Pons (tissue), 1 donor: ENCODE measurements at regions not wholly inside any gene's neighbourhood (a gene's known extent, or its start where the extent isn't known, plus 50 kb on each side); places are given as distances from the start of the nearest gene placed in this dataset.
"Not testable (repeated sequence)": the region's sequence is repeated elsewhere in the genome, so short reads cannot be mapped to it uniquely, and the experiment has no call there.

ENCODE experiments used
- DNase-seq: peaks from one replicate; pipeline ENCODE4 v3.0.0-alpha.2; 2016; ENCODE audit warnings: low spot score

DNA sequence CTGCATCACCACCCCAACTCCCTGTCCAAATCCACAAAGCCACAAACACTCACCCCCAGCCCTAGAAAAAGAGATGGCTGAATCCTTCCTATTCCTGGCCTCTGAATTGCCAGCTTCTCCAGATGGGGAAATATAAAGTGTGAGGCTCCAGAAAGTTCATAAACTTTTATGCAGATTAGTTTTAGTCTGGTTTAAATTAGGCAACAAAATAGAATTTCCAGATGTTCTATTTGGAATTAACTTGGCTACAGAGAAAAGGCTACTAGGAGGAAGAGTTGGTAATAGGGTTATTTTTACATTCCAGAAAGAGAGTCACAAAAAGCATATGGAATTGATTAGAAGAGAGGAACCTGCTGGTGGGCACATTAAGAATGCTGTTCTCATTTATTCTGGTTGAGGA is 56.0 kb downstream of the EN1 start:
- DNase-seq = no peak

DNA sequence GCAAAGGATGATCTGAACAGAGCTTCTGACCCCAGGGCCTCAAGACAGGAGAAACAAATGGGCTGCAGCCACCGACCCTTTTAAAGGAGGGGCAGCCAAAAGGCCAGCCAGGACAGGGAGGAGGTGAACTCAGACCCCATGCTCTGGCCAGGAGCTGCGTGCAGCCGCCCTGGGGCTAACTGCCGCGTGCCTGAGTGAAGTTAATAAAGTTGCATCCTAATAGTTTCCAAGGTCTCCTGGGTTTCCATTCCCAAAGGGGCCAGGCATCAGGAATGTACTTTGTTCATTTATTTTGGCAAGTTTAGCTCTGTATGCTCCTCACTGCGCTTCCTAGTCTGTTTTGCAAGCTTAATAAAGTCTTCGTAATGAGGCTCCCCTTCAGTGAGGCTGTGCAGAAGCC is 60.7 kb downstream of the EN1 start:
- no peak for DNase-seq

DNA sequence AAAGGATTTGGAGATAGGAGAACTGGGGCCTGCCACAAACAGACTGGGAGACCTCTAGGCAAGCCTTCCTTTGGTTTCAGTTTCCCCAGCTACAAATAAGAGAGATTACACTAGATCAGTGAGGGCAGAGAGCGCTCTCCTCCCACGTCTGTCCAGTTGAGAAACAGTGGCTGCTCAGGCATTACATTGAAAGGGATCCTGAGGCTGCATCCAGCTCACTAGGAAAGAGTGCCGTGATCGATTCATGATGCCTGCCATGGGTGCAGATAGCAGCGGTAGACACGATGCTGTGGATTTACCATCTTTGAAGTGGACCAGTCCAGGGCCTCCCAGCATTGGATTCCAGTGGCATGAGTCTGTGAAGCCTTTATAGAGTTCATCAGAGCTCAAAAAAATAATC is 62.6 kb downstream of the EN1 start:
- no peak for DNase-seq

DNA sequence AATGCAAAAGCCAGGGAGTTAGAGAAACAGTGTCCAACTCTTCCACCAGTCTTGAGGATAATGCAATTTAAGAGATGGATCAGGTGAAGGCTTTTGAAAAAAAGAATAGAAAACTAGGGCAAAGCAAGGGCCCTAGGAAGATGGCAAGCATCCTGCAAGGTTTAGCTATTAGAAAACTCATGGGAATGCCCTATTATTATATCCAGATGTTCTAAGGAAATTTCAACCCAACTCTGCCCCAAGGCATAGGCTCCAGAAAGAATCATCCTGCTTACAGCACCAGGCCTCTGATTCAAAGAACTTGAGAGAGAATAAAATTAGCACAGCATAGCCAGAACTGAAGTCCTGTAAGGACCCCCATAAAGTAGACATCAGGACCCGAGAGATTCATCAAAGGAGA is 68.1 kb downstream of the EN1 start:
- DNase-seq = no peak

DNA sequence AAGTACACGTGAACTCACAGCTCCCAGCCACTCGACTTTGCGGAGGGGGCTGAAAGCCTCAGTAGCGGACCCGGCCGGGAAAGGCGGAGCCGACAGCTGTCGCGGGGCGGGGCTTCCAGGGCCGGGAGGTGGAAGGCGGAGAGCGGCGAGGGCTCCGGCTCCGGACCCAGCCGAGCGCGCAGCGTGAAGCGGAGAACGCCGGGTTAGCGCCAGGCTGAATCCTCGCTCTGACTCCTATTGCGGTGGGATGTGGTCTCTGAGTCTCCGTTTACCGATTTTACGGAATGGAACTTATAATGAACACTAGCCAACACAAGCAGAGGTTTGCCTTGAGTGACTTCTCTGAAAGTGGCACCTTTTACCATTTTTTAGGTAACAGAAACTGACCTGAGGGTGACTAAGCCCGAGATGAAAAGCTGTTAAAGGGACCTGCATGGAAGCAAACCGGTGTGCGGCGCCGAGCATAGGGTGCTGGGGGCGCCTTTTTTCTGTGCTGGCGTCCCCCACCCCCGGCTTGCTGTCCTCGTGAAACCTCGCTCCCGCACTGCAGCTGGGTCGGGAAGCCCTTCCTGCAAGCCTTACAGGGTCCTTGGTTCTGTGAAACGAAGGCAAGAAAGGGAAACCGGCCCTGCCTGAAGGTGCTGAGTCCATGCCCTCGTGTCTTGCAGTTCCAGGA is 72.9 kb downstream of the EN1 start:
- no peak for DNase-seq

DNA sequence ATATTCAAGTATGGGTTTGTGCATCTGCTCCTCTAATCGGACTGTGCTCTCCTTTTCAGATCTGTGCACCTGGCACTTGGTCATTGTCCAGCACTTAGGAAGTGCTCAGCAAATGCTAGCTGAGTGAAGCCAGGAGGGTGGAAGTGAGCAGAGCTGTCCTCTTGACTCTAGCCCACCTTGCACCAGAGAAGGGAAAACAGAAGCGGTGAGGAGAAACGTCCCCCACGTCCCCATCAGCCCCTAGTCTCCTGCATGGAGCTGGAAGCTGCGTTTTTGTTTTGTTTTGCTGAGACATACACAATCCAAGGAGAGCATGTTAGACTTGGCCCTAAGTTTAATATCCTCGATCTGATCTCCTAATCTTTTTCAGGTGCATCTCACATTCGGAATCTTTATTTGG is 73.6 kb downstream of the EN1 start:
- no peak for DNase-seq

DNA sequence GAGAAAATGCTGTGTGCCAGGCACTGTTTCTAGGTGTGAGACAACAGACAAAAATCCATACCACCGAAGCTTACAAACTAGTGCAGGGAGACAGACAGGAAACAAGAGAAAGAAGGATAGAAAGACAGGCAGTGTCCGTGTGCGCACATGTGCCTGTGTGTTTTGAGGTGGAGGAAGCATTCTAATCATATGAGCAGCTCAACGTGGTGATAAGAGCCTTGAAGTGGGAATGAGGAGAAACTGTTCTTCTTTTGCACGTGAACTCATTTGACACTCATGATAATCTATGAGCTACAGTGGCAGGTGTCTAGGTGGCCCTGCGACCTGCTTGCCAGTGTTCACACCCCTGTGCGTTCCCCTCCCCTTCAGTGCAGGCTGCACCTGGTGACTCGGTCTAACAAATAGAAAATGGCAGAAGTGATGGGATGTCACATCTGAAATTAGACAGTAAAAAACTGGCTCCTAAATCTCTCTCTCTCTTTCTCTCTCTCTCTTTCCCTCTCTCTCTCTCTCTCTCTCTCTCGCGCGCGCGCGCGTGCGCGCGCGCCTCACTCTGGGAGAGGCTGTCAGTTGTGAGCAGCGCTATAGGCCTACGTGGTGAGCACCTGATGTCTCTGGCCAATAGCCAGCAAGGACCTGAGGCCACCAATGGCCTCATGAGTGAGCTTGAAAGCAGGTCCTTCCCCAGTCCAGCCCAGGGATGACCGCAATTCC is 74.8 kb downstream of the EN1 start:
- no peak for DNase-seq

DNA sequence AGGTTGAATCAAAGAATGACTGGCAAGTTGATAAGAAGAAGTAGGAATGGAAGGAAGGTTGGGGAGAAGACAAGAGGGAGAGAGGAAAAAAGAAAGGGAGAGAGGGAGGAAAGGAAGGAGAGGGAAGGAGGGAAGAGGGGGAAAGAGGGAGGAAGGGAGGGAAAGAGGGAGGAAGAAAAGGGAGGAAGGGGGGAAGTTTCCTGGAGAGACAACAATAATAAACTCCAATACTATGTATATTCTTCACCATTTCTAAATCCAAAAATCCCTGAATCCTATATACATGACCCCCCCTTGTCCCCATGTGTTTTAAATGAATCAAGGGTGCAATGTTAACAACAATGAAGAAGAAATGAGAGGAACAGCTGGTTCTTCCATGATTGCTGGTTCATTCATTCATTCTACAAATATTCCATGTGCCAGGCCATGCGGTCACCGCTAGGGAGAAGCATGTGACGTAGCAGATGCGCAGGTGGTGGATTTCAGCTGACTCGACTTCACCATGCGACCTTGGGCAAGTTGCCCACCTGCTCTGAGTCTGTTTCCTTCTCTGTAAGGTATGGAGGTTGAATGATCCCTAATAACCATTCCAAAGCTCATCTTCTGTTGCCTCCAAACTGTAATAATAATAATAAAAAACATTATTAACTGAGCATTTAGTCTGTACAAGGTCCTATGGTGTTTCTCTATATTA is 77.6 kb downstream of the EN1 start:
- DNase-seq = no peak

DNA sequence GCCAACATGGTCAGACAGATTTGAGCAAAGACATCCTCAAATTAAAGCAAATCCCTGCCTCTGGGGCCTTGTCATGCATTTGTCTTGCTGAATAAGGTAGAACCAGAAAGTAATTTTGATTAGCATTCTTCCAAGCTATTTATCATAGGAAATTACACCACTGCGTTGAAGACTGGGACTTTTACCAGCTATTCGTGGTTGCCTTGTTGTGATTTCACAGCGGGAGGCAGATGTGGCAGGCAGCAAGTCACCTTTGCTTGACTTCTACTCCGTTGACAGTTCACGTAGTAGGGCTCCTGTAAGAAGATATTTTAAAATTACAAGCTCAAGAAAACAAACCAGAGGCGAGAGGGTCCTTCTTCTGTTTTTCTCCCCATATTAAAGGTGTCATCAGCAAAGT is 80.6 kb downstream of the EN1 start:
- DNase-seq = no peak

DNA sequence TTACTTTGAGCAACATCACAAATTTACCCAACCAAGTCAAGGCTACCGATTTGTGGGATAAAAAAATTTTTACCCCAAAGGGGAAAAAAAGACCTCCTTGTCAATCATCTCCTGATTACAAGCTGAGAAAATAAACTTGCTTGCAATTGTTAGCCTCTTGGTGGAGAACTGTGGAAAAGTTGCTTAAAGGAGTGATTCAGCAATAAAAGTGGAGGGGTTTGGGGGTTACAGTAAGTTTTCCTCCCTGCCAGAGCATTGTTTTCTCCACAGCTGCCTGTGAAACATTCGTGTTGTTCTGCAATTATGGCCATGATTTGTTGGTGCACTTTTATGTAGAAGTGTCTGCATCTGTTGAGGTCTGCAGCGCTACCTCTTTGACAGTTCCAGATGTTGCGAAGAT is 82.6 kb downstream of the EN1 start:
- no peak for DNase-seq

DNA sequence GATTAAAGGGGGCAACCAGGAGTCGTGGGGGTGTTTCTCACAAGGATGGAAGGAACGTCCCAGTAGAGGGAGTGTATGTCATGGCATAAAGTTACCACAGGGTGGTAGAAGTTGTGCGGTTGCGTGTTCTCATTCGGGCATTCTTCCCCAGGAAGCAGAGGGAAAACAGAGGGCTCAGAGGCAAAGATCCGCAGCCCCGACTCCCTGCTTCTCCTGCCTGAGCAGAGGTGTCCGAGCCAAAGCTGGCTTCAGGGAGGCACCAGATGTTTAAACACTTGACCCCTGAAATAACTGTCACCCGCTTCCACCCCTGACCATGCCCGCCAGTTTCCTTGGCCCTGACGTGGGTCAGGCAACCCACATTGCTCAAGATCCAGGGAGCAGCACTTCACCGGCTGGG is 83.7 kb downstream of the EN1 start:
- DNase-seq = peak; percentile 26

DNA sequence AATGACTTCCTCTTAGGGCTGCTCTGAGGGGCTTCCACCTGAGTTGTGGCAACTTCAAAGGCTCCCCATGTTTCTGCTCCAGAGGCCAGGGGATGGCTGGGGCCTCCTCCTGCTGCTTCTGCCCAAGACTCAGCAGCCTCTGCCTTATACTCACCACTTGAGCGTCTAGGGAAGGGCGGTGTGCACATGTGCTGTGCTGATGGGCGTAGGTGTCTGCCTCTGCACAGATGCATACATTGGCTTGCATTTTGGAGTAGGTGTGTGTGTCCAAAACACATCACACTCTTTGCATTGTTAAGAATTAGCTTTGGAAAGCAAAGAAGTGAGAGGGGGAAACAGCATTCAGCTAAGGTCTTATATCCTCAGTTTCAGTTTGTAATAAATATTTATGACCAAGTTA is 85.2 kb downstream of the EN1 start:
- DNase-seq = no peak

DNA sequence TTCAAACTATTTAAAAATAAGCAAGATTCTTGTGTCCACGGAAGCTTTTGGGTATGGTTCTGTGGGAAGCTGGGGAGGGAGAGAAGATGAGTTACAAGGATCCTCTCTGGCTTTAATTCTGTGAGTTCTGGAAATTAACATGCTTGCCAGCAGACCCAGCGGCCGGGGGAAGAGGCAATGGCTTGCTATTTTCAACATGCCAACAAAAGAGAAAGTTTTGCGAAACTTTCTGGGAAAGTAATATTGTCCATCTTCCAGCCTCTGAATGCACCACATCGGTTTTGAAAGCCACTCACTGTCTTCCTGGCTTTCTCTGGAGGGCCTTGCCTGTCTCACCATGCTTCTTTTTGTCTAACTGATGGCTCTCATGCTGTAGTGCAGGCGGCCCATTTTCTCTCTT is 85.7 kb downstream of the EN1 start:
- DNase-seq = no peak

DNA sequence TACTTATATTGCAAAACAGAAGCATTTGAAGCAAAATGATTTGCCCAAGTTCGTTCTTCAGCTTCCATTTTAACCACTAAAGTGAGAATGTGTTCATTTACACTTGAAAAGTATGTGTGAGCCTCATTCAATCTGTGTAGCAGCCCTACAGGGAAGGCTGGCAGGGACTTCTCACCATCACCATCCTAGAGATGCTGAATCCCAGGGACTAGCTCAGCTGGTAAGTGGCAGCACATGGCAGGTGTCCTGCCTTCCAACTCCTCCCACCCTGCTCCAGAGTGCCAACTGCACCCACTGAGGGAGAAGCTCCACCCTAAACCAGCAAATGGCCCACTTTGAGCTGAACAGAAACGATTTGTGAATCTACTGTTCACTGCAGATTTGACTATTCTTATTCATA is 91.5 kb downstream of the EN1 start:
- DNase-seq = no peak

DNA sequence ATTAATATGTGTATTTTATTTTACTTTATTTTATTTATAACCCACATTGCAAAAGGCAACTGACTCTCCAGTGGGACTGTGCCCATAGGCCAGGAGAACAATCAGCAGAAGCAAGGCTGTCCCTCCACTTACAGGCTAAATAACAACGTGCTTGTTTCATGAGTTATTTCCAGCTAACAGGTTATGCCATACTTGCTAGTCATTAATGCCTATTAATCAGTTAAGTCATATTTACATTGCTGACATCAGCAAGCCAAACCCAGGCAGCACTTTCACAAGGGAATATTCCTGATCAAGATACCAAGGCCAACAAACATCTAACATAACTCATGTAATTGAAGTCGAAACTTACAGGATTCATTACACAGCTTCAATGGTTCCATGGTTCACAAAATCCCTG is 92.1 kb downstream of the EN1 start:
- DNase-seq = no peak

DNA sequence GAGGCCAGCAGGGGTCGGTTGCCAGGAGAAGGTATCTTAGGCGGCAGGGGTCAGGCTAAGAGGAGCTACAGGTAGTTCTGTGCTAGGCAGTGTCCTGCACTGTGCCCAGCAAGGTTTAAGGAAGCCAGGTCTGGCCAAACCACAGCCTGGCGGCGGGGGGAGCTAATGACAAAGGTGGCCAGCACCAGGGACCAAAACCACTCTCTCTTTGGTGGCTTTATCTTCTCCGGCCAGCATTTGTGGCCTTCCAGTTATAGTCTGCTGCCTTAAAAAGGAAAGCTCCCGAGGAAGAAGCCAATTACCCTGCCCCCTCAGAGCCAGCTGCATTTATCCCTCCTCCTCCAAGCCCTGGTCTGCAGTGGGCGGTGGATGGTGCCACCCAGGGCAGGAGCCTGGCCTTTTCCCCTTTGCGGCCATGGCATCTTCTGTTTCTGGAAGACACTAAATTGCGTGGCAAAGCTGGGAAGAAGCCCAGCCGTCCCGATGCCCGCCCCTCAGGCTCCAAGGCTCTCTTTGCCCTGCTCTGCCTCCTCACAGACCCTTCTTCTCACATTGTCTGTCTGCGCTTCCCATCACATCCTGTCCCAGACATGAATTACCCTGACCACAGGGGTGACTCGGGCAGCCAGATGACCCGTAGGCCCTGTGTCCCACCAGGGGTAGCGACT is 94.6 kb downstream of the EN1 start:
- no peak for DNase-seq

DNA sequence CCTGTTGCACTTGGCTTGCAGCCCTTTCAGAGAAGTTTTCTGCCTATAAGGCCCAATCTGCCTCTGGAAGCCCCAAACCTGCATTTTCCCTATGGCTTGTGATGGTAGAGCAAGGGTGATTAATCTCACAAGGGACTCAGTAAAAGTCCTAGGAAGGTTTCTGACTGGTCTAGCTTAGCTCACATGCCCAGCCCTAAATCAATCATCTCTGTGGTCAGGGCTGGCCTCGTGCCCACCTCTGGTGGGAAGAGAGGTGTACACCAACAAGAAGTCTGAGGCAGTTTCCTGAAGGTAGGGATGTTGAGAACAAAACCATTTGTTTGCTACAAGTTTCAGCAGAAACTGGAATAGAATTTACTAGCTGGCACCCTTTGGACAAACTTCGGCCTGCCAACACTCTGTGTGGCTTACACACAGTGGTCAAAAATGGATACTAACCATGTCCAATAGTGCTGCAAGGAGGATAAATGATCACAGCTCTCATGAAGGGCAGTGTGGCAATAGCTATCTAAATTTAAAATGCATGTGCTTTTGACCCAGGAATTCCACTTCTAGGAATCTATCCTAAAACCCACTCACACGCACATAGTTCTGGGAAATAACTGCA is 96.4 kb downstream of the EN1 start:
- no peak for DNase-seq

DNA sequence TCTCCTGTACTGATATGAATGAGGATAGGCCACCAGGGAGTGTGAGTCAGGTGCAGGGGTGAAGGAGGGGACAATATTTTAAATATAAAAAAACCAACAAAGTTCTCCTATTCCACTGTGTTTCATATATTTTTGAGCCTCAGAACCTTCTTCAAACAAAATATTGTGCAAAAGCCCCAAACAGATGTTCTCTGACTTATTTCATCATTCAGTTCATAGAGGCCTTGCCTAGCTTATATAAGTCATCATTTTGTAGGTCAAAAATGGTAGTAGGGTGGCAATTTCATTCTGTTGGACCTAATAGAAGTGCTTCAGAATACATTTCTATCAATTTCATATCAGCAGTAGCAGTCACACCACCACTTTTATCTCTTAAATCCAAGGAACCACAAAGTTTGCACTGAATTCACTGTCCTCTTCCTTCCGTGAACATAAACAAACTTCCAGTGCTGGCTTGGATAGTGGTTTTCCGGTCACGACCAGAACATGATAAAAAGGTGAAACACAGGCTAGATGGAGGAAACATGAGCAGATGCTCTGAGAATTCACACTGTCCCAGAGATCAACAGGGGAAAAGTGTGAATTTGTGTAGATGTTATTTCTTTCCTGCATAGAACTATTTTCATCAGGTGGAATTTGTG is 99.1 kb downstream of the EN1 start:
- DNase-seq = no peak

DNA sequence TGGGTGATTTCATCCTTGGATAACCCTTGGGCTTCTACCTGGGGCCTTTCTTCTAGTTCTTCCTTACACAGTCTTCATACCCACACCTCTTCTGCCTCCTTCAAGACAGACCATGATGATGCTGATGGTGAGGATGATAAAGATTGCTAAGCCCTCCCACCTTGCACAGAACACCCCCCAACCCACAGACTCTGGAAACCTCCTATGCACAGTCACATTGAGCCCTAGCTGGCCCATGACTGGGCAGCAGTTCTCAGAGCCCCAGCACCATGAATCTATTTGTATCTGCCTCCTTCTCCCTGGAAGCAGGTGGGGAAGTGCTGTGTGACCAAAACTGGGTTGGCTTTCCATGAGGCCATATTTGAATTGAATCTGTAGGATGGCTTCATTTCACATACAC is 99.8 kb downstream of the EN1 start:
- no peak for DNase-seq

DNA sequence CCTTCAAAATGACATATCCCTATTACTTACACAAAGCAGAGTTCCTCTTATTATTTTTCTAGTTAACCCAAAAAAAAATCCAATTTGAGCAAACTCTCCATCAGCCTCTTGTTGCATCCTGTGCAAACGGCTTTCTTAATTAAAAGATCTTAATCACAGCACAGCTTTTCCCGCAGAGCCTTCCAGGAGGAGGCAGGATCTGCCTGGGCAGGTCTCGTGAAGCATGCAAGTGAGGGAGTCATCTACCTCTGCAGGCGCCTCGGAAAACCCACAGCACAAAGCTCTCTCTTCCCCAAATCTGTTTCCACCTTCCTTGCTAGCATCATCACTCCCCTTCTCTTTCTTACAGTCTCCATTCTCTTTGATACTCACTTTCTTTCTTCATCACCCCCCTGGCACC is 100.4 kb downstream of the EN1 start:
- no peak for DNase-seq

DNA sequence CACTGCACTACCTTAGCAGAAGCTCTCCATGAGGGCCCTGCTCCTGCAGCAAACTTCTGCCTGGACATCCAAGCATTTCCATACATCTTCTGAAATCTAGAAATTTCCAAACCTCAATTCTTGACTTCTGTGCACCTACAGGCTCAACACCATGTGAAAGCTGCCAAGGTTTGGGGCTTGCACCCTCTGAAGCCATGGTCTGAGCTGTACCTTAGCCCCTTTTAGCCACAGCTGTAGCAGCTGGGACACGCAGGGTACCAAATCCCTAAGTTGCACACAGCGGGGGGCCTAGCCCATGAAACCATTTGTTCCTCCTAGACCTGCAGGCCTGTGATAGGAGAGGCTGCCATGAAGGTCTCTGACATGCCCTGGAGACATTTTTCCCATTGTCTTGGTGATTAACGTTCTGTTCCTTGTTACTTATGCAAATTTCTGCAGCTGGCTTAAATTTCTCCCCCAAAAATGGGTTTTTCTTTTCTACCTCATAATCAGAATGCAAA is 102.7 kb downstream of the EN1 start:
- not testable (repeated sequence) for DNase-seq
